AG04450 (cell line): ENCODE measurements at regions not wholly inside any gene's neighbourhood (a gene's known extent, or its start where the extent isn't known, plus 50 kb on each side); places are given as distances from the start of the nearest gene placed in this dataset.
"Not testable (repeated sequence)": the region's sequence is repeated elsewhere in the genome, so short reads cannot be mapped to it uniquely, and the experiment has no call there.

Source experiments
- CTCF ChIA-PET: fragments of 300-600, 350-600 bp; formaldehyde crosslinking; extraction: SDS; loops from one replicate; lab custom pipeline; 2022; ENCODE audit warnings: antibody characterized with exemption, inconsistent platforms; lab: Charles Lee
- POLR2A ChIA-PET: fragments of 350-600 bp; formaldehyde crosslinking; extraction: SDS; loops from one replicate; lab custom pipeline; 2021; ENCODE audit warnings: antibody characterized with exemption, inconsistent platforms; lab: Yijun Ruan, JAX
- DNase-seq: peaks from one replicate; pipeline ENCODE4 v3.0.0-alpha.2; 2011; ENCODE audit warnings: low read depth, low spot score
- H3K27ac ChIP-seq: one replicate; pipeline ENCODE4 v1.5.1; 2012; ENCODE audit warnings: low read depth, low read length, control low read depth
- H3K27me3 ChIP-seq: one replicate; pipeline ENCODE4 v1.6.0; 2012; ENCODE audit warnings: low read length; ENCODE audit not compliant: control insufficient read depth, insufficient read depth
- H3K4me3 ChIP-seq: 2 replicates; pipeline ENCODE4 v1.5.1; 2011; ENCODE audit warnings: mild to moderate bottlenecking, low read depth, low read length, control low read depth
- H3K9me3 ChIP-seq: 2 replicates; pipeline ENCODE4 v1.5.1; 2012; ENCODE audit warnings: low read length; ENCODE audit not compliant: control insufficient read depth, insufficient read depth
- CTCF ChIP-seq: IDR thresholded peaks from 2 replicates; pipeline ENCODE4 v1.5.1; 2011; ENCODE audit warnings: low read depth, low read length, control low read depth, inconsistent platforms

- ChIA-PET CTCF (interaction anchor here (1.5 to 21.1 kb wide), 3 partner anchors 26 to 427 kb away, joined by 6 to 535 read pairs (median 15); no protein-coding TSS in a partner anchor), POLR2A (no interaction called here)
- TF ChIP-seq CTCF: no peak
- Histone ChIP-seq H3K4me3 (no peak overlapping the region), H3K9me3 (no peaks in the 10 kb centered on the region), H3K27ac (no peak overlapping the region), H3K27me3 (no peaks in the 10 kb centered on the region)
- no peak for DNase-seq
Observed at GRCh38 chr13:95406176-95406575, 104.9 kb upstream of the ABCC4 start.

GRCh38 chr13:95411428-95412040, 110.3 kb upstream of the ABCC4 start:
- ChIA-PET POLR2A (no interaction called here), CTCF (interaction anchor here (0.6 to 21.1 kb wide), 6 partner anchors 31 to 791 kb away, joined by 3 to 535 read pairs (median 4); no protein-coding TSS in a partner anchor)
- no peak overlapping the region for H3K27ac ChIP-seq
- H3K27me3 ChIP-seq: no peaks in the 10 kb centered on the region
- no peaks in the 10 kb centered on the region for H3K9me3 ChIP-seq
- DNase-seq: no peak
- no peak for TF ChIP-seq CTCF
- H3K4me3 ChIP-seq: no peak overlapping the region

GRCh38 chr13:95418946-95419345, 117.7 kb upstream of the ABCC4 start:
- H3K27me3 ChIP-seq: peaks cover 5% of the 10 kb centered on the region
- no peak for DNase-seq
- CTCF ChIA-PET: no interaction called here
- POLR2A ChIA-PET: no interaction called here
- no peaks in the 10 kb centered on the region for H3K9me3 ChIP-seq
- TF ChIP-seq CTCF: no peak
- H3K4me3 ChIP-seq: no peak overlapping the region
- H3K27ac ChIP-seq: no peak overlapping the region

- Histone ChIP-seq H3K4me3 (no peak overlapping the region), H3K27me3 (peaks cover 5% of the 10 kb centered on the region), H3K9me3 (no peaks in the 10 kb centered on the region), H3K27ac (no peak overlapping the region)
- DNase-seq: no peak
- POLR2A ChIA-PET: no interaction called here
- no peak for TF ChIP-seq CTCF
- CTCF ChIA-PET: interaction anchor here (3.1 kb wide), 1 partner anchor 16 kb away, joined by 13 read pairs; no protein-coding TSS in a partner anchor
Observed at GRCh38 chr13:95420501-95420900, 119.2 kb upstream of the ABCC4 start.

- CTCF ChIA-PET: no interaction called here
- DNase-seq: no peak
- Histone ChIP-seq H3K27ac (no peak overlapping the region), H3K4me3 (no peak overlapping the region), H3K27me3 (peaks cover under 1% of the 10 kb centered on the region), H3K9me3 (no peaks in the 10 kb centered on the region)
- no peak for TF ChIP-seq CTCF
- POLR2A ChIA-PET: no interaction called here
Observed at GRCh38 chr13:95426631-95427030, 125.4 kb upstream of the ABCC4 start.

GRCh38 chr13:95430525-95430924, 122.0 kb upstream of the CLDN10 start:
- not testable (repeated sequence) for DNase-seq, H3K27me3 ChIP-seq, H3K4me3 ChIP-seq, H3K9me3 ChIP-seq, H3K27ac ChIP-seq
- CTCF ChIA-PET: interaction anchor here (0.5 to 1.2 kb wide), 2 partner anchors 26 kb away, joined by 3 read pairs; no protein-coding TSS in a partner anchor
- POLR2A ChIA-PET: interaction anchor here (0.6 kb wide), 1 partner anchor 50 kb away, joined by 3 read pairs; no protein-coding TSS in a partner anchor
